Limb (tissue), 2 donors: ENCODE measurements at regions not wholly inside any gene's neighbourhood (a gene's known extent, or its start where the extent isn't known, plus 50 kb on each side); places are given as distances from the start of the nearest gene placed in this dataset.

Experiments
- DNase-seq, 2 donors: peaks; one replicate each; pipeline ENCODE4 v3.0.0-alpha.2; 2016; ENCODE audit errors: extremely low spot score in 2 of 2

GRCh38 chr4:152236519-152237056 lies 299.3 kb downstream of the FBXW7 start:
- no peak for DNase-seq

- DNase-seq: no peak
Observed at GRCh38 chr4:152235718-152236117, 300.2 kb downstream of the FBXW7 start.

GRCh38 chr4:152234571-152234970 lies 301.3 kb downstream of the FBXW7 start:
- no peak for DNase-seq

GRCh38 chr4:152232271-152232670 lies 303.6 kb downstream of the FBXW7 start:
- no peak for DNase-seq

GRCh38 chr4:152229782-152230289 lies 306.1 kb downstream of the FBXW7 start:
- no peak for DNase-seq

GRCh38 chr4:152225680-152226079 lies 310.2 kb downstream of the FBXW7 start:
- no peak for DNase-seq

- DNase-seq: no peak
Observed at GRCh38 chr4:152224721-152225420, 311.0 kb downstream of the FBXW7 start.

- DNase-seq: no peak
Observed at GRCh38 chr4:152224223-152224622, 311.7 kb downstream of the FBXW7 start.

GRCh38 chr4:152223600-152223999 lies 312.3 kb downstream of the FBXW7 start:
- DNase-seq: no peak

GRCh38 chr4:152221816-152222516 lies 313.9 kb downstream of the FBXW7 start:
- DNase-seq: no peak

GRCh38 chr4:152220201-152220666 lies 315.7 kb downstream of the FBXW7 start:
- DNase-seq: no peak

- DNase-seq: no peak
Observed at GRCh38 chr4:152218576-152218975, 317.3 kb downstream of the FBXW7 start.

- DNase-seq: no peak
Observed at GRCh38 chr4:152217896-152218295, 318.0 kb downstream of the FBXW7 start.

GRCh38 chr4:152211936-152212653 lies 323.8 kb downstream of the FBXW7 start:
- no peak for DNase-seq

- DNase-seq: no peak
Observed at GRCh38 chr4:152209772-152210493, 326.0 kb downstream of the FBXW7 start.

- DNase-seq: no peak
Observed at GRCh38 chr4:152207378-152207720, 328.5 kb downstream of the FBXW7 start.

GRCh38 chr4:152206646-152207377 lies 329.1 kb downstream of the FBXW7 start:
- no peak for DNase-seq

GRCh38 chr4:152206185-152206584 lies 329.7 kb downstream of the FBXW7 start:
- DNase-seq: no peak

- no peak for DNase-seq
Observed at GRCh38 chr4:152202415-152202814, 333.5 kb downstream of the FBXW7 start.

GRCh38 chr4:152200511-152201333 lies 335.2 kb downstream of the FBXW7 start:
- no peak for DNase-seq
